ENCODE measurements at regions not wholly inside any gene's neighbourhood (a gene's known extent, or its start where the extent isn't known, plus 50 kb on each side); places are given as distances from the start of the nearest gene placed in this dataset.
"Not testable (repeated sequence)": the region's sequence is repeated elsewhere in the genome, so short reads cannot be mapped to it uniquely, and the experiment has no call there.

- Histone ChIP-seq H3K27ac (no peak overlapping the region), H3K9me3 (no peaks in the 10 kb centered on the region), H3K27me3 (replicated peaks; ENCODE audit: insufficient read depth) (no peaks in the 10 kb centered on the region), H3K4me3 (no peak overlapping the region), H3K36me3 (no peaks in the 10 kb centered on the region), H3K4me1 (ENCODE audit: control insufficient read depth in 1 of 2, low read depth in 2 of 2) (no peaks in the 10 kb centered on the region)
- no peak for TF ChIP-seq CTCF (IDR thresholded peaks at IDR 0.05)
- ATAC-seq (ENCODE audit: insufficient number of reproducible peaks, low FRiP score, low read depth), result no peak
- no peak for DNase-seq (ENCODE audit: low spot score)
These were observed 982.3 kb downstream of the ADGRL2 start for GRCh38 chr1:82783044-82783443.

- Histone ChIP-seq H3K27ac (no peak overlapping the region), H3K27me3 (replicated peaks; ENCODE audit: insufficient read depth) (no peaks in the 10 kb centered on the region), H3K9me3 (no peaks in the 10 kb centered on the region), H3K4me1 (ENCODE audit: control insufficient read depth in 1 of 2, low read depth in 2 of 2) (no peaks in the 10 kb centered on the region), H3K4me3 (no peak overlapping the region), H3K36me3 (no peaks in the 10 kb centered on the region)
- no peak for DNase-seq (ENCODE audit: low spot score)
- no peak for TF ChIP-seq CTCF (IDR thresholded peaks at IDR 0.05)
- no peak for ATAC-seq (ENCODE audit: insufficient number of reproducible peaks, low FRiP score, low read depth)
These were observed 981.9 kb downstream of the ADGRL2 start for GRCh38 chr1:82782599-82782998.

- ATAC-seq (ENCODE audit: insufficient number of reproducible peaks, low FRiP score, low read depth), result no peak
- no peaks in the 10 kb centered on the region for H3K4me1 ChIP-seq (ENCODE audit: control insufficient read depth in 1 of 2, low read depth in 2 of 2)
- no peak overlapping the region for H3K4me3 ChIP-seq
- H3K27ac ChIP-seq, result no peak overlapping the region
- TF ChIP-seq CTCF (IDR thresholded peaks at IDR 0.05), result no peak
- H3K27me3 ChIP-seq (replicated peaks; ENCODE audit: insufficient read depth), result no peaks in the 10 kb centered on the region
- DNase-seq (ENCODE audit: low spot score), result no peak
- H3K36me3 ChIP-seq, result no peaks in the 10 kb centered on the region
- no peaks in the 10 kb centered on the region for H3K9me3 ChIP-seq
These were observed 977.9 kb downstream of the ADGRL2 start for GRCh38 chr1:82778612-82779011.

- Histone ChIP-seq H3K27me3 (replicated peaks; ENCODE audit: insufficient read depth) (no peaks in the 10 kb centered on the region), H3K27ac (no peak overlapping the region), H3K4me1 (ENCODE audit: control insufficient read depth in 1 of 2, low read depth in 2 of 2) (no peaks in the 10 kb centered on the region), H3K36me3 (no peaks in the 10 kb centered on the region), H3K9me3 (no peaks in the 10 kb centered on the region), H3K4me3 (no peak overlapping the region)
- TF ChIP-seq CTCF (IDR thresholded peaks at IDR 0.05), result no peak
- ATAC-seq (ENCODE audit: insufficient number of reproducible peaks, low FRiP score, low read depth), result no peak
- no peak for DNase-seq (ENCODE audit: low spot score)
These were observed 976.5 kb downstream of the ADGRL2 start for GRCh38 chr1:82777240-82777639.

- H3K36me3 ChIP-seq; H3K4me3 ChIP-seq; H3K9me3 ChIP-seq; DNase-seq (ENCODE audit: low spot score); H3K27ac ChIP-seq; H3K27me3 ChIP-seq (replicated peaks; ENCODE audit: insufficient read depth); ATAC-seq (ENCODE audit: insufficient number of reproducible peaks, low FRiP score, low read depth); H3K4me1 ChIP-seq (ENCODE audit: control insufficient read depth in 1 of 2, low read depth in 2 of 2): not testable (repeated sequence)
These were observed 976.0 kb downstream of the ADGRL2 start for GRCh38 chr1:82776730-82777129.

- H3K4me3 ChIP-seq, result no peak overlapping the region
- TF ChIP-seq CTCF (IDR thresholded peaks at IDR 0.05), result no peak
- no peaks in the 10 kb centered on the region for H3K27me3 ChIP-seq (replicated peaks; ENCODE audit: insufficient read depth)
- ATAC-seq (ENCODE audit: insufficient number of reproducible peaks, low FRiP score, low read depth), result no peak
- no peaks in the 10 kb centered on the region for H3K4me1 ChIP-seq (ENCODE audit: control insufficient read depth in 1 of 2, low read depth in 2 of 2)
- H3K9me3 ChIP-seq, result no peaks in the 10 kb centered on the region
- no peak overlapping the region for H3K27ac ChIP-seq
- H3K36me3 ChIP-seq, result no peaks in the 10 kb centered on the region
- no peak for DNase-seq (ENCODE audit: low spot score)
These were observed 974.8 kb downstream of the ADGRL2 start for GRCh38 chr1:82775406-82776000.

All from thoracic aorta (tissue), 2 donors.